Endothelial cell of umbilical vein (primary cell): ENCODE measurements at regions not wholly inside any gene's neighbourhood (a gene's known extent, or its start where the extent isn't known, plus 50 kb on each side); places are given as distances from the start of the nearest gene placed in this dataset.

Experiments
- BruUV-seq: library from RNA; stranded (reverse); fragments of 400-500 nt; replicated peaks from 2 replicates; lab custom pipeline; 2021; lab: Mats Ljungman, UMichigan
- CTCF ChIA-PET: fragments of 300-600, 350-600 bp; sonication (Branson Sonifier 250); formaldehyde crosslinking; loops from one replicate; lab custom pipeline; 2021; ENCODE audit warnings: antibody characterized with exemption, inconsistent platforms; lab: Charles Lee
- POLR2A ChIA-PET: fragments of 300-600, 350-600 bp; sonication (Branson Sonifier 250); formaldehyde crosslinking; loops from one replicate; lab custom pipeline; 2021; ENCODE audit warnings: antibody characterized with exemption, inconsistent platforms; lab: Charles Lee
- DNase-seq: peaks from one replicate; pipeline ENCODE4 v3.0.0-alpha.2; 2011; ENCODE audit warnings: low read depth, low spot score
- FAIRE-seq: peaks from 2 replicates; lab custom pipeline; 2011; peaks lifted over from hg19 to GRCh38; lab: Jason Lieb, UNC
- H2AFZ ChIP-seq: 2 replicates; pipeline ENCODE4 v1.6.0; 2012; ENCODE audit warnings: low read depth, low read length, control low read depth, inconsistent platforms
- H3K27ac ChIP-seq: 2 replicates; pipeline ENCODE4 v1.5.1; 2011; ENCODE audit warnings: low read depth, mild to moderate bottlenecking, control low read depth, low read length, moderate library complexity; ENCODE audit not compliant: insufficient read depth
- H3K27me3 ChIP-seq, 2 experiments: 2 replicates each; pipeline versions ENCODE4 v1.6.0 to v1.6.1; 2011; ENCODE audit warnings: low read length in 2 of 2, mixed read lengths in 1 of 2; ENCODE audit not compliant: control insufficient read depth in 2 of 2, insufficient read depth in 2 of 2
- H3K36me3 ChIP-seq, 2 experiments: 2 replicates in 1 of 2; 3 replicates in 1 of 2; pipeline ENCODE4 v1.5.1; 2011; ENCODE audit warnings: low read length in 2 of 2, mild to moderate bottlenecking in 1 of 2, moderate library complexity in 1 of 2; ENCODE audit not compliant: control insufficient read depth in 2 of 2, insufficient read depth in 2 of 2; ENCODE audit errors: extremely low read depth in 1 of 2
- H3K4me1 ChIP-seq: 3 replicates; pipeline ENCODE4 v1.5.1; 2011; ENCODE audit warnings: mild to moderate bottlenecking, low read length; ENCODE audit not compliant: control insufficient read depth, insufficient read depth; ENCODE audit errors: extremely low read depth
- H3K4me2 ChIP-seq: 2 replicates; pipeline ENCODE4 v1.6.1; 2011; ENCODE audit warnings: low read length, control low read depth, mixed read lengths; ENCODE audit not compliant: insufficient read depth
- H3K4me3 ChIP-seq, 3 experiments: fragments of 200-600 bp in 1 of 3; sonication (generic), shearing (Covaris generic) in 1 of 3; replicated peaks in 1 of 3; 2 replicates each; pipeline ENCODE4 v1.5.1; 2011 to 2016; ENCODE audit warnings: control low read depth in 3 of 3, low read length in 3 of 3, mild to moderate bottlenecking in 2 of 3, inconsistent platforms in 1 of 3, low read depth in 1 of 3, moderate library complexity in 1 of 3; ENCODE audit not compliant: insufficient read depth in 1 of 3
- H3K79me2 ChIP-seq: 2 replicates; pipeline ENCODE4 v1.6.0; 2012; ENCODE audit warnings: low read length, inconsistent platforms; ENCODE audit not compliant: control insufficient read depth, insufficient read depth
- H3K9ac ChIP-seq: replicated peaks from 2 replicates; pipeline ENCODE3; 2011; ENCODE audit warnings: low read length, control low read depth; ENCODE audit not compliant: insufficient read depth; ENCODE audit errors: extremely low read depth
- H3K9me1 ChIP-seq: replicated peaks from 3 replicates; pipeline ENCODE4 v1.6.0; 2011; ENCODE audit warnings: mild to moderate bottlenecking, low read length; ENCODE audit not compliant: control insufficient read depth, insufficient read depth; ENCODE audit errors: extremely low read depth
- H3K9me3 ChIP-seq: replicated peaks from 2 replicates; pipeline ENCODE4 v1.5.1; 2012; ENCODE audit warnings: low read length, inconsistent platforms; ENCODE audit not compliant: control insufficient read depth, insufficient read depth
- H4K20me1 ChIP-seq: replicated peaks from 2 replicates; pipeline ENCODE3; 2011; ENCODE audit warnings: mild to moderate bottlenecking, low read length; ENCODE audit not compliant: control insufficient read depth, insufficient read depth; ENCODE audit errors: extremely low read depth
- EZH2 ChIP-seq: IDR thresholded peaks from 2 replicates; pipeline ENCODE4 v1.6.1; 2012; ENCODE audit warnings: borderline replicate concordance, low read depth, mild to moderate bottlenecking, moderate library complexity, low read length, inconsistent platforms; ENCODE audit not compliant: severe bottlenecking
- FOS ChIP-seq: IDR thresholded peaks from 2 replicates; pipeline ENCODE4 v1.6.1; 2011; ENCODE audit warnings: mild to moderate bottlenecking, low read length, moderate library complexity, borderline replicate concordance; ENCODE audit not compliant: insufficient read depth
- GATA2 ChIP-seq: IDR thresholded peaks from 2 replicates; pipeline ENCODE4 v1.7.0; 2011; ENCODE audit warnings: low read depth, mild to moderate bottlenecking, moderate library complexity, mixed read lengths, low read length; ENCODE audit not compliant: insufficient read length, insufficient read depth
- JUN ChIP-seq: IDR thresholded peaks from 2 replicates; pipeline ENCODE4 v1.6.1; 2011; ENCODE audit warnings: borderline replicate concordance, low read depth; ENCODE audit not compliant: insufficient read length, insufficient read depth
- MYC ChIP-seq: IDR thresholded peaks from one replicate; pipeline ENCODE4 v1.6.1; 2011; ENCODE audit warnings: mild to moderate bottlenecking, low read depth, low read length
- POLR2A ChIP-seq: IDR thresholded peaks from 2 replicates; pipeline ENCODE4 v1.6.1; 2012; ENCODE audit warnings: low read depth, mild to moderate bottlenecking, control low read depth, low read length
- POLR2AphosphoS5 ChIP-seq: IDR thresholded peaks from 2 replicates; pipeline ENCODE4 v1.6.1; 2012; ENCODE audit warnings: low read depth, mild to moderate bottlenecking, control low read depth, low read length, moderate library complexity; ENCODE audit not compliant: insufficient read depth
- dilution Hi-C: fragments of 300-500 bp; cut with MboI; formaldehyde crosslinking; loops from one replicate; pipeline ENCODE4 v1.15.0; 2019; ENCODE audit warnings: low sequenced_read_pairs; ENCODE audit not compliant: extremely low pct_ligation_motif_present
- intact Hi-C: fragments of 100-400 bp; cut with micrococcal nuclease; formaldehyde crosslinking; loops from one replicate; pipeline ENCODE4 v1.10.0; 2022
- TF ChIP-seq, protein P1 (sequence below), 2 donors: IDR thresholded peaks; 1 replicate in 1 of 2; 2 replicates in 1 of 2; pipeline ENCODE4 v1.5.1; 2011; ENCODE audit warnings: low read length in 2 of 2, mild to moderate bottlenecking in 2 of 2, moderate library complexity in 2 of 2, control low read depth in 1 of 2, inconsistent platforms in 1 of 2, low read depth in 1 of 2; ENCODE audit not compliant: insufficient read depth in 1 of 2; ENCODE audit errors: extremely low read depth in 1 of 2
- TF ChIP-seq, protein P2 (sequence below): IDR thresholded peaks from 2 replicates; pipeline ENCODE4 v1.6.1; 2011; ENCODE audit not compliant: insufficient read depth, insufficient read length

DNA sequence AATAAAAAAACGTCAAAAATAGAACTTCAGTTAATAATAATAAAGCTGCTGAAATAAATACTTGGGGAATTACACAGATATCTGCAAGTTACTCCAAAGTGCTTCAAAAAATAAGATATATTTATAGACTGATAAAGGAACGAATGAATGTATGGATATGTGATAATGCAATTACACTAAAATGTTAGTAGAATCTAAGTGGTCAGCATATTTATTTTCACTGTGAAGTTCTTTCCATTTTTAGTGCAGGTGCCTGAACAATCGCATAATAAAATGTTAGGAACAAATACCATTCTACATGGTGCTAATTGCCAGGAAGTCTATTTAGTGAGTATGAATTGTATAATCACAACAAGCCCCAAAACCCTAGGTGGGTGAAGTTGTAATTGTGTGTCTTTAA, 169.6 kb upstream of the RGPD4 start:
- no peak for FAIRE-seq

DNA sequence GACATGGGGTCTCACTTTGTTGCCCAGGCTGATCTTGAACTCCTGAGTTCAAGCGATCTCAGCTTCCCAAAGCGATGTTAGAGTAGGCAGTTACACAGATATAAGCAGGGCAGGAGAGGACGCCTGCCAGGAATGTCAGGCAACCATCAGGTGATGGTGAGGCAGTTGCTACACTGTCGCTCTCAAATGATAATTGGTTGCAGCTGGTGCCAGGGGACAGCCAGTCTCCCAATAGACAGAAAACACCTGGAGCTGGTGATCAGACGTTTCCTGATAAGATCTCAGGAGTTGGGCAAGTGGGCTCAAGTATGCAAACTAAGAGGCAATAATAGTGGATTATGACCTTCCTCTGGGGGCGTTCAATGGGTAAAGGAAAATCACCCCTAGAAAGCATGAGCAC, 163.1 kb upstream of the RGPD4 start:
- Histone ChIP-seq H4K20me1 (no peaks in the 10 kb centered on the region), H3K36me3 (no peaks in the 10 kb centered on the region), H3K4me1 (no peaks in the 10 kb centered on the region), H3K9me1 (no peaks in the 10 kb centered on the region), H3K9ac (no peak overlapping the region), H2AFZ (no peak overlapping the region), H3K4me3 (no peak overlapping the region), H3K27me3 (no peaks in the 10 kb centered on the region), H3K79me2 (no peaks in the 10 kb centered on the region), H3K27ac (no peak overlapping the region), H3K9me3 (peaks cover 4% of the 10 kb centered on the region), H3K4me2 (no peak overlapping the region)
- POLR2A ChIA-PET: no interaction called here
- dilution Hi-C loops (no loop called here), intact Hi-C loops (no loop called here)
- no peak for DNase-seq
- no TSS peak for BruUV-seq
- TF ChIP-seq GATA2: no peak
- TF ChIP-seq FOS: no peak
- TF ChIP-seq POLR2AphosphoS5: no peak
- TF ChIP-seq, protein P1, sequence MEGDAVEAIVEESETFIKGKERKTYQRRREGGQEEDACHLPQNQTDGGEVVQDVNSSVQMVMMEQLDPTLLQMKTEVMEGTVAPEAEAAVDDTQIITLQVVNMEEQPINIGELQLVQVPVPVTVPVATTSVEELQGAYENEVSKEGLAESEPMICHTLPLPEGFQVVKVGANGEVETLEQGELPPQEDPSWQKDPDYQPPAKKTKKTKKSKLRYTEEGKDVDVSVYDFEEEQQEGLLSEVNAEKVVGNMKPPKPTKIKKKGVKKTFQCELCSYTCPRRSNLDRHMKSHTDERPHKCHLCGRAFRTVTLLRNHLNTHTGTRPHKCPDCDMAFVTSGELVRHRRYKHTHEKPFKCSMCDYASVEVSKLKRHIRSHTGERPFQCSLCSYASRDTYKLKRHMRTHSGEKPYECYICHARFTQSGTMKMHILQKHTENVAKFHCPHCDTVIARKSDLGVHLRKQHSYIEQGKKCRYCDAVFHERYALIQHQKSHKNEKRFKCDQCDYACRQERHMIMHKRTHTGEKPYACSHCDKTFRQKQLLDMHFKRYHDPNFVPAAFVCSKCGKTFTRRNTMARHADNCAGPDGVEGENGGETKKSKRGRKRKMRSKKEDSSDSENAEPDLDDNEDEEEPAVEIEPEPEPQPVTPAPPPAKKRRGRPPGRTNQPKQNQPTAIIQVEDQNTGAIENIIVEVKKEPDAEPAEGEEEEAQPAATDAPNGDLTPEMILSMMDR (IDR thresholded peaks at IDR 0.05; ENCODE audit: extremely low read depth in 1 of 2, insufficient read depth in 1 of 2, low read depth in 1 of 2, low read length in 2 of 2): no peak
- TF ChIP-seq EZH2: no peak
- TF ChIP-seq, protein P2, sequence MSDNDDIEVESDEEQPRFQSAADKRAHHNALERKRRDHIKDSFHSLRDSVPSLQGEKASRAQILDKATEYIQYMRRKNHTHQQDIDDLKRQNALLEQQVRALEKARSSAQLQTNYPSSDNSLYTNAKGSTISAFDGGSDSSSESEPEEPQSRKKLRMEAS: no peak
- no peak for TF ChIP-seq MYC
- TF ChIP-seq POLR2A: no peak
- TF ChIP-seq JUN: no peak
- CTCF ChIA-PET: no interaction called here
- FAIRE-seq: no peak

More for the DNA sequence above, 169.6 kb upstream of the RGPD4 start:
- Histone ChIP-seq H3K27me3 (no peaks in the 10 kb centered on the region), H3K9me1 (no peaks in the 10 kb centered on the region), H3K27ac (no peak overlapping the region), H3K79me2 (no peaks in the 10 kb centered on the region), H3K9me3 (peaks cover 2% of the 10 kb centered on the region), H4K20me1 (no peaks in the 10 kb centered on the region), H3K36me3 (no peaks in the 10 kb centered on the region), H2AFZ (no peak overlapping the region), H3K4me3 (no peak overlapping the region), H3K4me2 (no peak overlapping the region), H3K9ac (no peak overlapping the region), H3K4me1 (no peaks in the 10 kb centered on the region)
- no TSS peak for BruUV-seq
- no peak for DNase-seq
- ChIA-PET POLR2A (no interaction called here), CTCF (no interaction called here)
- intact Hi-C loops: no loop called here
- no peak for TF ChIP-seq MYC
- TF ChIP-seq, protein P1 (IDR thresholded peaks at IDR 0.05; ENCODE audit: extremely low read depth in 1 of 2, insufficient read depth in 1 of 2, low read depth in 1 of 2, low read length in 2 of 2): no peak
- no peak for TF ChIP-seq GATA2
- TF ChIP-seq POLR2AphosphoS5: no peak
- no peak for TF ChIP-seq JUN
- TF ChIP-seq EZH2: no peak
- dilution Hi-C loops: no loop called here
